Activated CD8-positive, alpha-beta T cell treated with anti-CD3 and anti-CD28 coated beads for 36 hours (primary cell): ENCODE measurements at regions not wholly inside any gene's neighbourhood (a gene's known extent, or its start where the extent isn't known, plus 50 kb on each side); places are given as distances from the start of the nearest gene placed in this dataset.

Experiments
- ATAC-seq: fragments of 200-7000 bp; cut with Tn5 transposase; one replicate; pipeline ENCODE4 v1.10.0; 2021; ENCODE audit warnings: mild to moderate bottlenecking, moderate library complexity
- CTCF ChIA-PET: fragments of 350-600 bp; sonication (Branson Sonifier 250); formaldehyde crosslinking; loops from one replicate; lab custom pipeline; 2021; ENCODE audit warnings: antibody characterized with exemption; lab: Charles Lee
- POLR2A ChIA-PET: fragments of 350-600 bp; sonication (Branson Sonifier 250); formaldehyde crosslinking; loops from one replicate; lab custom pipeline; 2021; ENCODE audit warnings: antibody characterized with exemption; lab: Charles Lee
- DNase-seq: peaks from one replicate; pipeline ENCODE4 v3.0.0-alpha.2; 2020
- H3K27ac Mint-ChIP-seq: one replicate; pipeline ENCODE4 v1.8.0; 2021; ENCODE audit warnings: mild to moderate bottlenecking, mixed read lengths
- H3K27me3 Mint-ChIP-seq: one replicate; pipeline ENCODE4 v1.8.0; 2021; ENCODE audit warnings: mixed read lengths
- H3K36me3 Mint-ChIP-seq: one replicate; pipeline ENCODE4 v1.8.0; 2021; ENCODE audit warnings: low read depth, mixed read lengths
- H3K4me1 Mint-ChIP-seq: one replicate; pipeline ENCODE4 v1.8.0; 2021; ENCODE audit warnings: low read depth, mixed read lengths
- H3K4me3 Mint-ChIP-seq: one replicate; pipeline ENCODE4 v1.8.0; 2021; ENCODE audit warnings: mild to moderate bottlenecking, moderate library complexity, mixed read lengths
- H3K9me3 Mint-ChIP-seq: one replicate; pipeline ENCODE4 v1.8.0; 2021; ENCODE audit warnings: mixed read lengths
- intact Hi-C: fragments of 100-400 bp; cut with micrococcal nuclease; formaldehyde crosslinking; loops from one replicate; pipeline ENCODE4 v1.10.0; 2022
- TF ChIP-seq, protein P1 (sequence below): fragments of 200-600 bp; IDR thresholded peaks from one replicate; pipeline ENCODE4 v1.8.0; 2022; ENCODE audit warnings: antibody characterized with exemption, mild to moderate bottlenecking

DNA sequence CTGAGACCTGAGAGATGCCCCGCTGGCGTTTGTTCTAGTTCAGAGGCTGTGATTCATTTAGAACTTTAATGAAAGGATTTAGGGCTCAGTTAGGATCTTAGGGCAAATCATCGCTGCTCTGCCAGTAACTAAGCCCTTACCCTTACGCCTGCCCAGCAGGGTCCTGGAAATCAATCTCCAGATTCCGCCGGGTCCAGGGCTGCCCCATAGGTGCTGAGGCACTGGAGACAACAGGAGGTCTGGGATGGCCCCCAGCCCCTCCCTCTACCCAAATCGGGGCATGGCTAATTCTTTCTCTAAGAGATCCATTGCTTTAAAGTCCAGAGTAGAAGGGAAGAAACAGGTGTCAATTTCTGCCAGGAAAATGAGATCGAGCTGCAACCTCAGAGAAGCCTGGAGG is 83.1 kb downstream of the SDC1 start:
- intact Hi-C loops: no loop called here
- ChIA-PET POLR2A (no interaction called here), CTCF (no interaction called here)
- no peaks in the 10 kb centered on the region for H3K9me3 Mint-ChIP-seq
- H3K27ac Mint-ChIP-seq: no peak overlapping the region
- DNase-seq (no peak), ATAC-seq (no peak)
- peaks cover 2% of the 10 kb centered on the region for H3K4me1 Mint-ChIP-seq
- TF ChIP-seq, protein P1, sequence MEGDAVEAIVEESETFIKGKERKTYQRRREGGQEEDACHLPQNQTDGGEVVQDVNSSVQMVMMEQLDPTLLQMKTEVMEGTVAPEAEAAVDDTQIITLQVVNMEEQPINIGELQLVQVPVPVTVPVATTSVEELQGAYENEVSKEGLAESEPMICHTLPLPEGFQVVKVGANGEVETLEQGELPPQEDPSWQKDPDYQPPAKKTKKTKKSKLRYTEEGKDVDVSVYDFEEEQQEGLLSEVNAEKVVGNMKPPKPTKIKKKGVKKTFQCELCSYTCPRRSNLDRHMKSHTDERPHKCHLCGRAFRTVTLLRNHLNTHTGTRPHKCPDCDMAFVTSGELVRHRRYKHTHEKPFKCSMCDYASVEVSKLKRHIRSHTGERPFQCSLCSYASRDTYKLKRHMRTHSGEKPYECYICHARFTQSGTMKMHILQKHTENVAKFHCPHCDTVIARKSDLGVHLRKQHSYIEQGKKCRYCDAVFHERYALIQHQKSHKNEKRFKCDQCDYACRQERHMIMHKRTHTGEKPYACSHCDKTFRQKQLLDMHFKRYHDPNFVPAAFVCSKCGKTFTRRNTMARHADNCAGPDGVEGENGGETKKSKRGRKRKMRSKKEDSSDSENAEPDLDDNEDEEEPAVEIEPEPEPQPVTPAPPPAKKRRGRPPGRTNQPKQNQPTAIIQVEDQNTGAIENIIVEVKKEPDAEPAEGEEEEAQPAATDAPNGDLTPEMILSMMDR: no peak
- no peaks in the 10 kb centered on the region for H3K36me3 Mint-ChIP-seq
- H3K4me3 Mint-ChIP-seq: no peak overlapping the region
- peaks cover 1% of the 10 kb centered on the region for H3K27me3 Mint-ChIP-seq

DNA sequence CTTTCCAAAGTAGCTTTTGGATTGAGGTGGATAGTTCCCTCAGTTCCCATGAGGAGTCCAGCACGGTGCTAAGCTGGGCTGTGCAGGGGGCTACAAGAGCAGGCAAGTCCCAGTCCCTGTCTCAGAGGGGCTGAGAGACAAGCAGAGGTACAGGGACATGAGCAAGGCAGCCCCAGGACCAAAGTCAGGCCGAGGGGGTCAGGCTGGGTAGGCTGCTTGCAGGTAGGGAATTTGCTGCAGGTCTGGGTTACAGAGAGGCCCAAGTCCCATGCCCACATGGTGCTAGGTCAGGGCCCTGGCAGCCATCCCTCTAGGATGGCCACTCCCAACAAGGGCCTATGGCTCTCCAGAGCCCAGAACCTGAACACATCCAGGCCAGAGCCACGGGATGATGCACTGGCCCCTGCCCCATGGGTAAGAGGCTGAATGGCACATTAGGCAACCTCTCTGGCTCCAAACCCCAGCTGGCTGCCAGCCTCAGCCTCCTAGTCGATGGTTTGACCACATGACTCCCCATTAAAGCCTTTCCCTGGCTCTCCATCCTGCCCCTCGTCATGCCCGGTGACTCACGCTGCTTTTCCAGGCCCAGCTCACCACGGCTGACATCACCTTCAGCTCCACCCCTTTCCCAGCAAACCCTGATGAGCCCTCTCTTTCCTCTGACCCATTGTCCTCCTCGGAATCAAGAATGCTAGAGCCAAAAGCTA is 83.7 kb downstream of the SDC1 start:
- Mint-ChIP-seq H3K4me1 (peaks cover 2% of the 10 kb centered on the region), H3K4me3 (no peak overlapping the region), H3K27ac (no peak overlapping the region), H3K9me3 (no peaks in the 10 kb centered on the region), H3K27me3 (no peaks in the 10 kb centered on the region), H3K36me3 (no peaks in the 10 kb centered on the region)
- TF ChIP-seq, protein P1: no peak
- DNase-seq (no peak), ATAC-seq (no peak)
- intact Hi-C loops: no loop called here
- POLR2A ChIA-PET: interaction anchor here (0.6 kb wide), 1 partner anchor 139 kb away, joined by 3 read pairs; no protein-coding TSS in a partner anchor
- CTCF ChIA-PET: no interaction called here

DNA sequence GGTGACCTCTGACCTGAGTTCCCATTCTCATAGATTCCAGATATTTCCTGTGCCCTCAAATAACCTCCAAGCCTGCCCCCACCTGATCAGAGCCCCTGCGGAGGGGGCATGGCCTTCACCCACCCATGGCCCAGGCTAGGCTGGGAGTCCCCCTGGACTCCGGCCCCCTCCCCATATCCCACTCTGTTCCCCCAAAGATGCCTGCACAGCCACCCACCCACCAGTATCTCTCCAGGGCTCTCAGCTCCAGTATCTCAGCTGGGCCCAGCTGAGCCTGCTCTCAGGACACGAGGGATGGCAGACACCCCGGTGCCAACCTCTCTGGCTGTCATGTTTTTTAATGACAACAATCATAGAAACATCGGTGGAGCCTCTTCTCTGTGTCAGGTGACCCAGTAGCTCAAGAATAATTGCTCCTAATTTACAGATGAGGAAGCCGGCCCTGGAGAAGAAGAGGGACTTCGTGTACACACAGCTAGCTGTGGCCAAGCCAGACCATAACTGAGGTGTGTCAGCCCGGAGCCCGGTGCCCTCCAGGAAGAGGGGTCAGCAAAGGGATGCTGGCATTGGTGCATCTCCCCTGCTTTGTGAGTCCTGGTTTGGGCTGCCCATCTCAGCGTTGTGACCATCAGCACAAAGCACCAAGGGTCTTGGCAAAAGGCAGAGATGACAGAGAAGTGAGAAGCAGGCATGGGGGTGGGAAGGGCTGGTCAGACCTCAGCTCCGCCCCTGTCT is 84.4 kb downstream of the SDC1 start:
- H3K4me3 Mint-ChIP-seq: no peak overlapping the region
- no peaks in the 10 kb centered on the region for H3K4me1 Mint-ChIP-seq
- TF ChIP-seq, protein P1: no peak
- no peaks in the 10 kb centered on the region for H3K9me3 Mint-ChIP-seq
- no peaks in the 10 kb centered on the region for H3K27me3 Mint-ChIP-seq
- ATAC-seq (no peak), DNase-seq (no peak)
- POLR2A ChIA-PET: interaction anchor here (0.6 kb wide), 1 partner anchor 138 kb away, joined by 3 read pairs; no protein-coding TSS in a partner anchor
- H3K27ac Mint-ChIP-seq: no peak overlapping the region
- CTCF ChIA-PET: no interaction called here
- H3K36me3 Mint-ChIP-seq: no peaks in the 10 kb centered on the region
- intact Hi-C loops: no loop called here

DNA sequence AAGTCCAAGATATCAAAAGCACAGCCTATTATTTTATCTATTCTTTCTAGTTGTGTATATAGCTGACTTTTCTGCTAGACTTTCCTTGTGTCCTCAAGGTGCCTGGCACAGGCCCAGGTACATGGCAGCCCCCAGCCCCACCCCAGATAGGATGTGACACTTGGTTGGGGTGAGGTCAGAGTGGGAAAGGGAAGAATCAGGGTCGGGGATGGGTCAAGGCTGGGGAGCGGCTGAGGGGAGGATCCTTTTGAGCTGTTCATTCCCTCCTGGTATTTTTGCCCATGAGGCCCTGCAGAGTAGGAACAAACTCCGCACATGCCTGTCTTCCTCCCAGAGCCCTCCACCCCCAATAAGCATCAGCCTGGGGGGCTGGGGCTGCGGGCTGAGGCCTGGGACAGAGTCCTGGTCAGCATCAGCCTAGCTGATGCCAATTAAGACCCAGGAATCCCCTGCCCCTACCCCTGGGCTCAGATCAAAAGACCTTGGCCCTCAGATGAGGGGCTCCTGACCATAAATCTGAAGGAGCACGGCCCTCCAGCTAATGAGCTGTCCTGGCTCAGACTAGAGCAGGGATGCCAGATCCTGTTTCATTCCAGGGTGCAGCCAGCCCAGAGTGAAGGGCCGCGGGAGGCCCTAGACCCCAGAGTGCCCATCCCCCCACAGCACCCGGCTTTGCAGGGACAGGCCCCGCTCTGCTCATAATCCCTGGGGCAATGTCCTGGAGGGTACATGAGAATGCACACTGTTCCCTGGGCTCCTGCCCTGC is 85.3 kb downstream of the SDC1 start:
- intact Hi-C loops: no loop called here
- no peaks in the 10 kb centered on the region for H3K36me3 Mint-ChIP-seq

More for the DNA sequence above, 85.3 kb downstream of the SDC1 start:
- ATAC-seq (no peak), DNase-seq (no peak)
- no peak overlapping the region for H3K4me3 Mint-ChIP-seq
- H3K27me3 Mint-ChIP-seq: no peaks in the 10 kb centered on the region
- H3K9me3 Mint-ChIP-seq: no peaks in the 10 kb centered on the region
- no peak overlapping the region for H3K27ac Mint-ChIP-seq
- ChIA-PET CTCF (no interaction called here), POLR2A (no interaction called here)
- TF ChIP-seq, protein P1: no peak
- no peaks in the 10 kb centered on the region for H3K4me1 Mint-ChIP-seq
